NCI-H345 treated with DMSO at 0.1 percent for 48 hours (cell line): ENCODE measurements at regions not wholly inside any gene's neighbourhood (a gene's known extent, or its start where the extent isn't known, plus 50 kb on each side); places are given as distances from the start of the nearest gene placed in this dataset.

Experiments
- DNase-seq: peaks from one replicate; lab custom pipeline; 2025; ENCODE audit not compliant: unreplicated experiment; lab: John Stamatoyannopoulos, UW

GRCh38 chr21:15508554-15508953 is 221.2 kb upstream of the USP25 start:
- DNase-seq: no peak

DNA sequence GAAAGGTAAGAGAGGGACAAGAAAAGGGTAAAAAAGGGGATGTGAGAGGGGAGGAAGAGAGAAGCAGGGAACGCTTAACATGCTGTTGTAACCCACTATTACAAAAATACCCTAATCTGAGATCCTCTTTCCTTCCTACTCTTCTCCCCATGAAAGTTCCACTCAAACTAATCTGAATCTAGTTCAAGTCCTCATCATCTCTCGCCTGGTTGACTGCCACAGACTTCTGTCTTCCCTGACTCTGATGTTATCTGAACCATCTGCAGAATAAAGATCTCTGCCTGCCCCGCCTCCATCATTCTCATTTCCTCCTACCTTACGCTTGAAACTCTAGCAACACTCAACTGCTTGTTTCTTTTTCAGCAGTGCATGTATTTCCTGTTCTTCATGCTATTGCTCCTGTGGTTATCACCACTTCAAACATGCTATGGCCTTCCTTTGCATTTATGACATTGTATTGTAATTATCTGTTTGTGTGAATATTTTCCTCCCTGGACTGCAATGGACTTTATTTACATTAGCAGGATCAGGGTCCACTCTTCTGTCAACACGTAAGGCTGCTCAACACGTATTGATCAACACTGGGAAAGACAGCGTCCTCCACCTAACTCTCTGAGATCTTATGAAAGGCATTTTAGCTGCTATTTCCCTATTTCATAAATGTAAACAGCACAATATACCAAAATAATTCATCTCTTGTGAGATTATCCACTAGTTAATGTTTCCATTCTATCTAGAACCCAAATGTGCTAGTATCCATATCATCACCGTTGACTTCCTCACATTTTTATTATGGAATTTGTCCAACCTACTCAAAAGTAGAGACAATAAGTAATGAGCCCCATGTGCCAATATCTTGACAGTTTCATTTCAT is 215.5 kb upstream of the USP25 start:
- no peak for DNase-seq

DNA sequence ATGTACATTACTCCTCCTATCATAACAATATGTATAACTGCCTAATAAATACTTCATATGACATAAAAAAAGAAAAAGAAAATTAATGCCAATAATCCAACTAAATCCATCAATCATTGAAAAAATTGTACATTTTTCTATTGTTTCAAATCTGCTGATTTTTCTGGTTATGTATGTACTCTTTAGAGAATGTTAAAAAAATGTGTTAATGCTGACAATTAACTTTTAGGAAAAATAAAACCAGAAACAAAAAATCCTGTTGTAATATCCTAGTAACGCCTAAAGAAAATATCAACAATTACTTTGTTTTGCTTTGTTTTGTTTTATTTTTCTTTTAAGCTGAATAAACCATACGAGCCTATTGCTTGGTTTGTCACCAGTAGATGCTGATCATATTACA is 213.9 kb upstream of the USP25 start:
- no peak for DNase-seq

DNA sequence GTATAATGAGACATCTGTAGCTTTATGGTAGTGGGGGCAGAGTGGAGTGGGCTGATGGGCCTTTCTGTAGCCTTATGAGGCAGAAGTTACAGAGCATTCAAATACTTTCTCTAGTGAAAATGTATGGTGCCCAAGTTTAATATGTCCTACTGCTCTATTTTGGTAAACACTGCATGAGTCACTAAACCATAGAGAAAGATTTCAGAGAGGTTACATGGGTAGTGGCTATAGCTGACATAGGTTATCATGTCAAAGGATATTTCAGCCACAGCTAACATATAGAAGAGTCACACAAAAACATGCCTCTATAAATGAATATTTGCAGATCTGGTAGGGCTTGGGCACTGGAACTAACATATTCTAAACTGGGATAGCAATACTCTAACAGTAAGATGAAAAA is 212.4 kb upstream of the USP25 start:
- DNase-seq: no peak

GRCh38 chr21:15520811-15521643 is 208.8 kb upstream of the USP25 start:
- DNase-seq: no peak

GRCh38 chr21:15521644-15522001 is 208.2 kb upstream of the USP25 start:
- no peak for DNase-seq

DNA sequence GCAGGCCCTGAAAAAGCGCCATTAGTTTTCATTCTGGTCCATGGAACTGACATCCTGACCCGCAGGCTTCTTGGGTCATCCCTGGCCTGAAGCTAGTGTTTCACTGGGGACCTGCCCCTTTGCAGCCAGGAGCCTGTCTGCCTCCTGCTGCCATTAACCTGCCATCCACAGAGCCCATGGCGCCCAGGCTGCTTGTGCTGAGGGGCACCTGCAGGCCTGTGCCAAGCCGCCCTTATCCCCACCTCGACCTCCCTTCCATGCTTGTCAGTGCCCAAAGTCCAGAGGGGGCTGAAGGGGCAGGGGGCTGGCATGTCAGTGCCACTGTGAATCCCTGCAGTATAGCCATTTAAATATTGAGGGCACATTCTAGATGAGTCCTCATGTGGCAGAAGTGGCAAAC is 207.6 kb upstream of the USP25 start:
- DNase-seq: no peak

GRCh38 chr21:15524855-15525254 is 204.9 kb upstream of the USP25 start:
- no peak for DNase-seq

DNA sequence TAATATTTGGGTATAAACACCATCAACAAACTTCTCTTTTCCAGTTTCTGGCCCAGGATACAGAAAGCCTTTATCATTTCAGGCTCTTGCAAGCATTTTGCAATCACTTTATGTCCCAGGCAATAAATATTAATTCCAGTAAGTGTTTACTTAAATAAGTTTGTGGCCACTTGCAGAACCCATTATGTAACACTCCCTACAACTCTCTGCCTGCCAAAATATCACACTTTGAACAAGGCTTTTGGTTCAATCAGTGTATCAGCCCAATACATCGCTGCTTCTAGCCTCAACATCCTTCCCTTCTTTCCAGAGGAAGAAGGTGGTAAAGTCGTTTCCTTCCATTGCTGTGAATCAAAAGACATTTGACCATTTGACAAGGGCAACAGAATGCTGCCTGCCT is 203.0 kb upstream of the USP25 start:
- DNase-seq: no peak

GRCh38 chr21:15528346-15528745 is 201.4 kb upstream of the USP25 start:
- no peak for DNase-seq

- no peak for DNase-seq
Measured at GRCh38 chr21:15531986-15532385, 197.8 kb upstream of the USP25 start.

DNA sequence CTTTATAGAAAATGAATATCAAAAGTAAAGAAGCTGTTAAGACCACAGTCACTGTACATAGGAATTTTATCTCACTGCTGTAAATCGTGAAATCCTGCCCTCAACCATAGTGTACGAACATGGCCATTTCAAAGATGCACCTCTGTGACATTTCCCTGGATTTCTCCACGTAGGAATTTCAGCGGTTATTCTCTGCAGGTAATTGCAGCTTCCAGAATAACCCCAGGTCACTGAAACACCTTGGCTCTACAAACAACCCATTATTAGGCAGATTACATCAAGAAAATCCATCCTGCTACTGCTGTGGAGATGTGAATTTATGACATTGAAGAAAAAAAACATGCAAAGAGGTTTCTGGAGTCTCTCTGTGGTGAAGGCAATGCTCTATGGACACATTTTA is 196.2 kb upstream of the USP25 start:
- no peak for DNase-seq

DNA sequence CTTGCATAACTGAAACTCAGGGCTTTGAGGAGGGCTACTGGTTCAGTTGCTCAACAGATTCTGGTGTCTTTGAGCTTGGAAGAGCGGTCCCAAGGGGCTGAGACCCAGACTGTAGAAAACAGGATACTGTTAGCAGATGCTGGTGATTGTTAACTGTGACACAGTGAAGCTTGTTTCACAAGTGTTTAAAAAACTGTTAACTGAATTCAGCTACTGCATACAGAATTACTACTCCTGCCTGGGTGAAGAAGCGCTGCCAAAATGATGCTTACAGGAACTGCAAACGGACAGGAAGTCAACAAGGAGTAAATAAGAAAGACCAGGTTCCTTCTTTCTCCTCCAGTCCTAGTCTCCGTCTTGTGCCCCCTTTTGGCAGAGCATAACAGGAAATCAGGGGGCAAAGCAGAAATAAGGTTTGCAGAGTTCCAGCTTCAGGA is 195.3 kb upstream of the USP25 start:
- no peak for DNase-seq

GRCh38 chr21:15539376-15539775 is 190.4 kb upstream of the USP25 start:
- no peak for DNase-seq

GRCh38 chr21:15543473-15543872 is 186.3 kb upstream of the USP25 start:
- DNase-seq: no peak

DNA sequence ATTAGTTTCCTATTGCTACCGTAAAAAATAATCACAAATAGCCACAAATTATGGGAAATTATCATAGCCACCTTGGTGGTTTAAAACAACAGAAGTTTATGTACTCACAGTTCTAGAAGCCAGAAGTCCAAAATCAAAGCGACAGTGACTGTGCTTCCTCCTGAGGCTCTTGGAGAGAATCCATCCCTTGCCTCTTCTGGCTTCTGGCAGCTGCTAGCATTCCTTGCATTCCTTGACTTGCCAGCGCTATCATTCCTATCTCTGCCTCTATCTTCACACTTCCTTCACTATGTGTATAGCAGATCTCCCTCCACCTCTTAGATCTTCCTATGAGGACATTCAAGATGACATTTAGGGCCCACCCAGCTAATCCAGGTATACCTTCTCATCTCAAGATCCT is 180.1 kb upstream of the USP25 start:
- no peak for DNase-seq

DNA sequence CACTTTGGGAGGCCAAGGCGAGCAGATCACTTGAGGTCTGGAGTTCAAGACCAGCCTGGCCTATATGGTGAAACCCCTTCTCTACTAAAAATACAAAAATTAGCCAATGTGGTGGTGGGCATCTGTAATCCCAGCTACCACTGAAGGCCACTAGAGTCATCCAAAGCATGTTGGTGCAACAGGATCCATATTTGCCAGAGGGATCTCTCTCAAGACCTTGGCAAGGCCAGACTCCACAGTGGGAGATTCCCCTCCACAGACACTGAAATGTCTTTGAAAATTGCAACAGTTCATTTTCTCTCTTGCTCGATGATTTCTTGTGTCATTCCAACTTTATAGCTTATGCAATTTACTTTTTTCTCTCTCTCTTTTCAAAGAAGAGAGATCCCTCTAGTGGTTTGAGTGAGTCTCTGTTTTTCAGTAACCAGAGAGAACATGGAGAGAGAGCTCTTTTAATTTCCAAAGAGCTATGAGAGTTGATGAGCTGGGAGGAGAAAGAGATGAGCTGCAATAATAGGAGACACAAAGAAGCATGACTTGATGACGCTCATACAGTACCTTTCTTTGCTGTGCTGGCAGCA is 176.8 kb upstream of the USP25 start:
- DNase-seq: no peak

DNA sequence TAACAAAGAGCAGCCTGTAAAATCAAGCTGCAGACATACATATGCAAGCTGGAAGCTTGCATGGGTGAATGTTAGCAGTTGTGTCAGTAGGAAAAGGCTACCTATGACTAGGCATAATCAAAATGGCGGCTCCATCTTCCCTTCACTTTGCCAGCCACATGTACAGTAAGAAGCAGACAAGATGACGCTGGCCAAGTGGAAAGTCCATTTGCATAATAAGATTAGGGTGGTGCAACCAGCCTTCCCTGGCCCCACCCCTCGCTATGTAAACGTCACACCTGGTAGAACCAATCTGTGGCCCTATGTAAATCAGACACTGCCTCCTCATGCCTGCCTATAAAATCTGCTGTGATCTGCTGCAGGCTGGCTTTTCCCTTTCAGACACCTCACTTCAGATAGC is 171.9 kb upstream of the USP25 start:
- no peak for DNase-seq

DNA sequence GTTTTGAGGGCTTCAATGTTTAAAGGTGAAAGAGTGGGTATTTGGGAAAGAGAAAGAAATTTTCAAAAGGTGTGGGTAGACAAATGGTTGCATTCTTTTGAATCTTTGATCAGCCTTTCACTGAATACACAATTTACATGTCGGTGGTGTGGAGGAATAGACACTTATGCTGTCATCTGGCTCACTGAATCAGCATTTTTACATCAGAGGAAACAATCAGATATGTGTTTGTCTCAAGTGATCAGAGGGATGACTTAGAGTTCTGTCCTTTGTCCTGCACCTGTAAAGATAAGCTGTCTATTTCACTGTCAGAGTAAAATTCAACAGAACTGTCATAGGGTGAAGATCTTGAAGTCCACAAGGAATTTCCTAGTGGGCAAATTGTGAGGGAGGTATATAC is 170.9 kb upstream of the USP25 start:
- no peak for DNase-seq

DNA sequence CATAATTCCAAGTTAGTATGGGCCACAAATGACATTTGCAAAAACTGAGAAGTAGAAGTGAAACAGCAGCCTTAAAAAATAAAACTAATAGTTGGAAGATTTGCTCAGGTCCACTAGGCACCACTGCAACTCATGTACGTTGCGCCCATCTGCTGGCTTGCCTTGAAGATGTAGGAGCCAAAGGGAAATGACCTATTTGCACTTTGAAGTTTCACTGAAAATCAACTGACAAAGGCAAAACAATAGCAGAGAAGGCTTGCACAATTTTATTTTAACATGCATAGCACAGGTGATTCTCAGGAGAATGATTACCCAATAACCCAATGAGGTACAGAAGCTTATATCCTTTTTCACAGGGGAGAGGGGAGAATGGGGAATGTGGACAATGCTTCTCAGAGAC is 170.1 kb upstream of the USP25 start:
- no peak for DNase-seq

DNA sequence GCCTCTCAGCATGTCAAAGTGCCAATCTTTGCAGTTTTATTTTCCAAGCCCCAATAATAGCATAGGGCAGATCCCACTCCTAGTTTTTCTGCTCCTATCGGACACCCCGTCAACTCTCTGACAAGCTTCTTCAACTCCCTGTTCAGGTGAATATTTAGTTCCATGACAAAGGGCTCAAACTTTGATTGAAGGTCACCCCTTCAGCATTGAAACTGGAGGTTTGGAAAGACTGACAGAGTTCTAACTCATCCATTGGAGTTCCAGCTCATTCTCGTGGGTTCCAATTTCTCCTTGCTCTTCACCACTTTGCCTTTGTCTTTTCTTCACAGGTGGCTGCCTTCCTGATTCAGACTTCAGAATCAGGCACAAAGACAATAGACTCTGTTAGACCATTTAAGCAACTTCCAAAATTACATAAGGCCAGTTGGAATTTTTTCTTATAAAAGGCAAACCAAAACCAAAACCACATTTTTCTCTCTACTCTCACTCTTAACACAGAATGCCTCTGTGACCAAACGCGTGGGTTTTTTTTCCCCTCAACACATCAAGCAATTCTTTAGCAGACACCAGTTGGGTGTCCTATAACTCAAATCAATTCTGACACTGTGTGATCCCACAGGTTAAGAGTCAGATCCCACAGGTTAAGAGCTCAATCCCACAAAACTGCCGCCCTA is 169.3 kb upstream of the USP25 start:
- no peak for DNase-seq
